VCaP (cell line): ENCODE measurements at regions not wholly inside any gene's neighbourhood (a gene's known extent, or its start where the extent isn't known, plus 50 kb on each side); places are given as distances from the start of the nearest gene placed in this dataset.

Experiments used
- H3K27ac ChIP-seq: fragments of 450-650 bp; 2 replicates; pipeline ENCODE4 v1.5.1; 2017
- CTCF ChIP-seq: fragments of 450-650 bp; conservative IDR thresholded peaks from 2 replicates; pipeline ENCODE4 v1.5.1; 2017; ENCODE audit warnings: mild to moderate bottlenecking, moderate library complexity

DNA sequence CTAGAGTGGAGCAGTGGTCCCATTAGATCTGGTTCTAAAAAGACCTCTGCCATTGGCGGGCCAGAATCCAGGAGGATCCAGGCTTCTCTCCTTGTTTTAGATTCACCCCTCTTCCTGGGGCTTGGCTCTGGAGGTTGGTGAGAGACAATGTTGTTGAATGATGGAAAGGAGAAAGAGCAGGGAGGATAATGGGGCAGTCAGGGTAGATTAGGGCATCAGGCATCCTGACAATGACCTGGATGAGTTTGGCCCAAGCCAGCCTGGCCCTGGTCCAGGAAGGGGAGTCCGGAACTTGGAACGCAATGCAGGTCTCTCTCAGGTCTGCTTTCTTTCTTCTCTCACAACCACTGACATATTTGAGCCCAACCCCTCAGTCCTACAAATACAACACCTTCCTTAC, 260.1 kb upstream of the RASGRP1 start:
- no peak for TF ChIP-seq CTCF
- no peak overlapping the region for H3K27ac ChIP-seq

DNA sequence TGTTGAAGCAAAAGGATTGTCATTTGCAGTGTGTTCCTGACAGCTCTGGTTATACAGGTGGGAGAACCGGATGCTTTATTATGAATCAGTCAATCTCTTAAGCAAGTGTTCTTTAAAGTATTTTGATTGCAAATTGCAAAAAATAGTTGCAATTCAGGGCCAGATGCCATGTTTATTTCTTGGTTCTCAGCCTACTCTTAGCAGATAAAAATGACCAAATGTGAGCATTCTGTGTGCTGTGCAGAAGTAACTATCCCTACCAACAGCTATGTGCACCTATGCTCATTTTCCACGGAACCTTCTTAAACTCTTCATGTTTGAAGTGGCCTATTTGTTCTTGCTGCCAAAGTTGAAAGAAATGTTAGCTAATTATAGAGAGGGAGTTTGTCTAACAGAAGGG, 262.3 kb upstream of the RASGRP1 start:
- no peak overlapping the region for H3K27ac ChIP-seq
- TF ChIP-seq CTCF = no peak

DNA sequence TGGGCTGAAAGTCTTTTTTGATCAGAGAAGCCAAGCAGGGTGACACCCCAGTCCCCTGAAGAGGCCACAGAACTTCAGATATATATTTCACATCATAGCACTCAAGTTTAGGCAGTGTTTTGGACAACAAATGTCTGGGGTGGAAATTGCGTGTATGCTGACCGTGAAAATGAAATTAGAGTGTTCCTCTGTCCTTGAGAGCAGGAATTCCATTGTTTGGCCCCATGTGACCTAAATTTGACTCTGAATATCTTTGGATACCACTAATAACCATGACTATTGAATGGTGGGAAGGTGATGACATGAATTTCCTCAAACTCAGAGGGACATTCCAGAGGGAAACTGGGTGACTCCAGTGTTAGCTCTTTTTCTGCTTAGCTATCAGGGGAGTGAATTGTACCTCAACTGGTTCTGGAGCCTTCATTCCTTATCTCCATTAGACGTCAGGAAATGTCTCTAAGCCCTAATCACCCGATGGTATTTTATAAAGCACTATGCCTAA, 263.5 kb upstream of the RASGRP1 start:
- TF ChIP-seq CTCF = no peak
- no peak overlapping the region for H3K27ac ChIP-seq

- no peak overlapping the region for H3K27ac ChIP-seq
- TF ChIP-seq CTCF = no peak
Measured at GRCh38 chr15:38829086-38829485, 264.5 kb upstream of the RASGRP1 start.

- TF ChIP-seq CTCF = no peak
Measured at GRCh38 chr15:38842226-38842625, 277.6 kb upstream of the RASGRP1 start.

DNA sequence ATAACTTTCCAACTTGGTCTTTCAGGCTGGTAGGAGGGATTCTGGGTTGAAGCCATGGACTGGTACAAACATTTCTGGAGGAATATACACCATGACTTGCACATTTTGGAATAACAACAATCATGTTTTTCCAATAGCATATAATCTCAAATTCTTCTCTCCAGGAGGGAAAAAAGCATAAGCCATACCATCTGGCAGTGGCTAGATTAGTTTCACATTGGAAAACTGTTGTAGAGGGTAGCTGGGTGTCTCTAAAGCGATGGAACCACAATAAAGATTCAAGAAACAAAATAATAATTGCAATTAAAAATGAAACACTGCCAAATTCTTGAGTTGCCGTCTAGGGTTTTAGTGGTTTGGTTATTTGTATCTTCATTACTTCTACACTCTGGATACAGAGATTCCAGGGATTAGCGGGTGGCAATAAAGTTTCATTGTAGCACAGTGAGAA, 278.5 kb upstream of the RASGRP1 start:
- H3K27ac ChIP-seq = no peak overlapping the region
- TF ChIP-seq CTCF = no peak

More at GRCh38 chr15:38842226-38842625, 277.6 kb upstream of the RASGRP1 start:
- no peak overlapping the region for H3K27ac ChIP-seq

DNA sequence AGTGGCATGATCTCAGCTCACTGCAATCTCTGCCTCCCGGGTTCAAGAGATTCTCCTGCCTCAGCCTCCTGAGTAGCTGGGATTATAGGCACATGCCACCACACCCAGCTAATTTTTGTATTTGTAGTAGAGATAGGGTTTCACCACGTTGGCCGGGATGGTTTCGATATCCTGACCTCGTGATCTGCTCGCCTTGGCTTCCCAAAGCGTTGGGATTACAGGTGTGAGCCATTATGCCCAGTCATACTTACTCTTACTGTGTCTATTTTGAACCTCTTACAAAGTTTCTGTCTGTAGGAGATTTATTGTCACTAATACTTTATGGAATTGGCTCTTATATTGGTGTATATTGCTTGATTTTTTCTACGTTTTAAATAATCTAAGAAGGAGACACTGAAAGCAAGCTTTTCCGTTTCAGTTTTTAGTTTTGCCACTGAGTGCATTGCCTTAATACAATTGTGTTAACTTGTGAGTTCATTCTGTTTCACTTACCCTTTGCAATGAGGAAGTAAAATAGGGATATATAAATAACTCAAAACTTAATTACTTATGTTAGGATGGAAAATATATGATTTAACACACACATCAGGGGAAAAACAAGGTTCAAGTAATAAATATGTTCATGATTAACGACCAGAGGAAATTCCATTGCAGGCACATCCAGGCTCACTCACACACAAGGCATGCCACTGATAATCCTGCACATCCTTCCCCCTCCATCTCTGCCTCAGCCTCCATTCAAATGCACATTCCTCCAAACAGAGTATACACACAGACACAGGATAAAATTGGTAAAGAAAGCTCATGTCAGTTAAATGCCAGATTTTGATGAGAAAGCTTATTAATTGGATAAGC, 279.3 kb upstream of the RASGRP1 start:
- H3K27ac ChIP-seq = no peak overlapping the region
- no peak for TF ChIP-seq CTCF
